Left colon (tissue), 2 donors: ENCODE measurements at regions not wholly inside any gene's neighbourhood (a gene's known extent, or its start where the extent isn't known, plus 50 kb on each side); places are given as distances from the start of the nearest gene placed in this dataset.

ENCODE experiments used
- ATAC-seq: fragments of 200-7000 bp; cut with Tn5 transposase; one replicate; pipeline ENCODE4 v1.9.1; 2020; ENCODE audit warnings: mild to moderate bottlenecking, moderate library complexity
- DNase-seq, 2 donors: peaks; one replicate each; pipeline ENCODE4 v3.0.0-alpha.2; 2020
- intact Hi-C, 2 donors: fragments of 100-400 bp; cut with DNase I in 1 of 2; cut with micrococcal nuclease in 1 of 2; formaldehyde crosslinking; loops; one replicate each; pipeline versions ENCODE4 v1.11.2 to v1.14.0; 2022; cut with DNase I, micrococcal nuclease
- donor health status: DM: no; HTN: no; CAD: no.
- donor health status: DM: yes; HTN: yes; CAD: no.

GRCh38 chr3:5445676-5446201 lies 258.2 kb downstream of the EDEM1 start:
- ATAC-seq: no peak
- intact Hi-C loops: no loop called here

DNA sequence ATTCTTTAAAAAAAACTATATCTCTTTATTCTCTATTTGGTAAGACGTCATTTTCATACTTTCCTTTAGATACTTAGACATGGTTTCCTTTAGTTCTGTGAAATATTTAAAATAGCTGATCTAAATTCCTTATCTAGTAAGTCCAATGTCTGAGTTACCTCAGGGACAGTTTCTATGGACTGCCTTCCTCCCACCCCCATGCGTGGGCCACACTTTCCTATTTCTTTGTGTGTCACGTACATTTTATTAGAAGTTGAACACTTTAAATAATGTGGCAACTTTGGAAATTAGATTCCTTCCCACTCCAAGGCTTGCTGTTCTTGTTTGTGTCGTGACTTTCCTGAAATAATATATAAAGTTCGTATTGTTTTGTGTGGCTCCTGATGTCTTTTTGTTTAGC lies 260.7 kb downstream of the EDEM1 start:
- DNase-seq (no peak), ATAC-seq (no peak)
- intact Hi-C loops: no loop called here

More at GRCh38 chr3:5445676-5446201, 258.2 kb downstream of the EDEM1 start:
- no peak for DNase-seq

DNA sequence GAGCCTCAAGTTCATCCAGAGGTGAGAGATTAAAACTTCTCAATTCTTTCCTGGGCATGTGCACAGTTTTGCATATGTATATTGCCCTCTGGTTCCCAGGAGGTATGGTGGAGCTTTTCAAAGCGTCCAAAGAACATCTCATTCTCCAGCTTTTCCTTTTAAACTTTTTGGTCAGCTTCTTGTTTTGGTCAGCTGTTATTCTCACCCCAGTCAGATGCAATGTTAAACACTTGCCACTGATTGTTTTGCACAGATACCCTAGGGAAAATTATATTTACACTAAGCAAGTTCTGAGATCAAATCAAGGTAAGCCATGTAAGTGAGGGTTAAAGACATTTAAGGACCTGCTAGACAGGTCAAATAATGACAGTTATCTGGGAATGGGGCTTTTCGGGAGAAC lies 261.3 kb downstream of the EDEM1 start:
- ATAC-seq: no peak
- DNase-seq: no peak
- intact Hi-C loops: no loop called here

DNA sequence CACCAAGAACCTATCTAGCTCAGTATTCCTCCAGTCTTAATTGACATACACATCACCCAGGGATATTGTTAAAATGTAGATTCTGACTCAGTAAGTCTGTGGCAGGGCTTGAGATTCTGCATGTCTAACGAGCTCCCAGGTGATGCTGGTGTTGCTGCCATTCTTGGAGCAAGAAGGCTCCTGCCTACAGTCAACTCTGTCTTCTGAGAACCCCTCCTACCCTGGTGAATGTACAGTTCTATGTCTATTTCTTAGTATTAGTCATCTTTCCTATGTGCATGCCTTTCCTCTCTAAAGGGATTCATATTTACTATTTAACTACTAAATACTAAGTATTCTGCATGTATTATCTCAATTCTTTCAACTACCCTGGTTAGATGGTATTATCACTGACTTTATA lies 268.7 kb downstream of the EDEM1 start:
- intact Hi-C loops: no loop called here
- ATAC-seq: no peak
- DNase-seq: no peak

GRCh38 chr3:5458526-5458925 lies 271.0 kb downstream of the EDEM1 start:
- DNase-seq (no peak), ATAC-seq (no peak)
- intact Hi-C loops: no loop called here

DNA sequence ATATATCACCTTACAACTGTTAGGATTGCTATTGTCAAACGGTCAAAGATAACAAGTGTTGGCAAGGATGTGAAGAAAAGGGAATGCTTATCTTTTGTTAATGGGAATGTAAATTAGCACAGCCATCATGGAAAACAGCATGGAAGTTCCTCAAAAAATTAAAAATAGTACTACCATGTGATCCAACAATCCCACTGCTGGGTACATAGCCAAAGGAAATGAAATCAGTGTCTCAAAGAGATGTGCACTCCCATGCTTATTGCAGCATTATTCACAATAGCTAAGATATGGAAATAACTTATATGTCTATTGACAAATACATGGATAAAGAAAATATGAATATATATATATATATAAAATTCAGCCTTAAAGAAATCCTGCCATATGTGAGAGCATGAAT lies 274.6 kb downstream of the EDEM1 start:
- intact Hi-C loops: no loop called here
- DNase-seq: no peak
- ATAC-seq: no peak

DNA sequence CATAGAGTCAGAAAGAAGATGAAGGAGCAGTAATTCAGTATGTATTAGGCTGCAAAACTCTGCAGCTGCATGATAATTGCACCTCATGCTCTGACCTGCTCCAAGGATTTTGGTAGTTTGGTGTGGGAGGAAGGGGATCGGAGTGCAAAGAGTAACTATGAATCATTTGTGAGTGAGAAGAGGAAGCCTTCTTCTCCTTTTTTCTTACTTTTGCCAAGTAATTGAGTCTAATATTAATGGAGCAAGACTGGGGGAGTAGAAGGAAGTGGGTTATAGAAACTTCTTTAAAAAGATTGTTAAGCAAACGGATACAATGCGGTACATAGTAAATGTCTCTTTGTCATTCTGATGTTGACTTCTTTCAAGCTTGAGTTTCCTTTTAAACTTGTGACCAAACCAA lies 276.5 kb downstream of the EDEM1 start:
- DNase-seq: no peak
- intact Hi-C loops: no loop called here
- no peak for ATAC-seq

DNA sequence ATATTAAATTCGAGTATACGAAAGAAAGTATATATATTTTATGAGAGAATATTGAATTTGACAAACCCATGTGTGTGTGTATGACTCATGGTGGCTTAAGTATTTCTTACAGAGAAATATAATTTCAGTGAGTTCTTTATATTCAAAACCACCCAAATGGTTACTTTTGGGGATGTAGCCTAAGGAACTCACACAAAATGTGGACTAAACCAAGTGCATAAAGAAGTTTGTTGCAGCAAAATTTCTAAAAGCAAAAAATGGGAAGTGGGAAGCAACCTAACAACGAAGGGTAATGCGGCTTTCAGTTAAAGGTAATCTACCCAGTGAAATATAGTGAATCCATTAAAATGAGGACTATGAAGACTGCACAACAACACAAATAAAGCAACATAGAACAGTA lies 277.1 kb downstream of the EDEM1 start:
- ATAC-seq (no peak), DNase-seq (no peak)
- intact Hi-C loops: no loop called here

DNA sequence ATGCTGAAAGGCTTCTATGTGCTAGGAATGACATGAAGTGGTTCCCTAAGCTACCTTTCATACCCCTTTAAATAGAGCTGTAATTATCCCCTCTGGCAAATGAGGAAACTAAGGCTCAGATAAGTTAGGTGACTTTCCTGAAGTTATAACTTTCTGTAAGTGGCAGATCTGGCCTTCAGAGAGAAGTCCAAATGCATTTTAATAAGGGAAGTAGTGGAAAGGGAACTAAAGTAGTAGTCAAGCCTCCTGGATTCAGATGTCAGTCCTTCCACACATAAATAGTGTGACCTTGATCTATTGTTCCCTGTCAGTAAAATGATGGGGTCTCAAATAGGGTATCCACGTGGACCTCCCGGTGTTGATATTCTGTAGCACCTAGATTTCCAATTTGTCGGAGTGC lies 277.7 kb downstream of the EDEM1 start:
- no peak for ATAC-seq
- DNase-seq: no peak
- intact Hi-C loops: no loop called here

GRCh38 chr3:5466065-5466464 lies 278.6 kb downstream of the EDEM1 start:
- DNase-seq: no peak
- no peak for ATAC-seq
- intact Hi-C loops: no loop called here

- no peak for DNase-seq
- intact Hi-C loops: no loop called here
- no peak for ATAC-seq
Measured at GRCh38 chr3:5466717-5467116, 279.2 kb downstream of the EDEM1 start.

GRCh38 chr3:5473471-5473870 lies 286.0 kb downstream of the EDEM1 start:
- intact Hi-C loops: no loop called here
- ATAC-seq (no peak), DNase-seq (no peak)

GRCh38 chr3:5476403-5476802 lies 288.9 kb downstream of the EDEM1 start:
- no peak for ATAC-seq
- intact Hi-C loops: no loop called here
- DNase-seq: no peak

DNA sequence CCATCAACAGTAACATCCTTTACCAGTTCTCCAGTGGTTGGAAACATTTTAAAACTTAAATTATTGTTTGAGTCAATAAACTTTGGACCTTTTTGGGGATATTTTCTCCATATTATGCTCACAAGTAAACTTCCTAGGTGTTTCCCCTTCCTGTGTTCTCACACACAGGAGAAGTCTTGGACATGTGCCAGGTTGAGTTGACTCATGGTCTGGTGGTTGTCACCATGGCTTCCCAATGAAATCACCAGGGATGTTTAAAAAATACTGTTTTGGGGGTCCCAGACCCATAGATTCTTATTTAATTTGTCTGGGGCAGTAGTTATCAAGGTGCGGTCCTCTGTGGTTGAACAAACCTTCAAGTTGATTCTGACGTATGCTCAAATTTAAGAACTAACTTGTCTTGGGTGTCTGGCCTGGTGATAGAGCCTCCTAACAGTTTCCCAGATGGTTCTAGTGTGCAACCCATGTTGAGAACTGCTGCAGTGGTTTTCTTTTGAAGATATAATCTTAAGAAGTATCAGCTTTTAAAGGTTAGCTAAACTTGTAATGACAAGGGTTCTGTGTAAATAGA lies 291.8 kb downstream of the EDEM1 start:
- intact Hi-C loops: no loop called here
- ATAC-seq: peak; percentile 70
- DNase-seq: peak; percentile 30 to 50

DNA sequence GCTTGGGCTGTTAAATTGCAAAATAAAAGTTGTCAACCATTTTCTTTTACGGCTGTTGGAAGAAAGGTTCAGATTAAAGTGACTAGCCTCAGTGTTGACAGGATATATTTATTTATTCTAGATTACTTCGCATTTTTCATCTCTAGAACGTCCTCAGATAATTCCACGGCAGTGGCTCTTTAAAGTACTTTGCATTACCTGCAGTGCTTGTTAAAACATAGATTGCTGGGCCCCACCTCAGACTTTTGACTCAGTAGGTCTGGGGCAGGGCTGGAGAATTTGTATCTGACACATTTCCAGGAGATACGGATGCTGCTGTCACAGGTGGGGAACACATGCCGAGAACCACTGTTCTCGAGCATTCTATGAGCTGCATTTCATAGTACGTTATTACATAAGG lies 292.7 kb downstream of the EDEM1 start:
- intact Hi-C loops: no loop called here
- DNase-seq (peak; percentile 20 to 30), ATAC-seq (peak; percentile 84)

DNA sequence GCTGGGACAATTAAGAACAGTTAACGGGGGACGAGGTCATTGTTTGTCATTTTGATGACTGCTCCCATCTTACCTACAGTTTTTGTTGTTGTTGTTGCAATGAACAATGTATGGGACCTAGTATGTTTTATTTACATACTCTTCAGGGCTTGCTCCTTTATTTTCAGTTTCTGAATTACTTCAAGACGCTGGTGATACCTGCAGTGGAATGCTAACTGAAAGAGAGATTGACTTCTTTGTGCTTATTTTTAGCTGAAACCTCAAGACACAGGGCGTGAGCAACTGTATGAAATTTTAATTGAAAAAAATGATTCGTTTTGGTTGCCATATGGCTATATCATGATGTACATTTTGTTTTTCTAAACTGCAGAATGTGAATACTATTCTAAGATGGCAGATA lies 297.9 kb downstream of the EDEM1 start:
- no peak for ATAC-seq
- intact Hi-C loops: no loop called here
- no peak for DNase-seq

DNA sequence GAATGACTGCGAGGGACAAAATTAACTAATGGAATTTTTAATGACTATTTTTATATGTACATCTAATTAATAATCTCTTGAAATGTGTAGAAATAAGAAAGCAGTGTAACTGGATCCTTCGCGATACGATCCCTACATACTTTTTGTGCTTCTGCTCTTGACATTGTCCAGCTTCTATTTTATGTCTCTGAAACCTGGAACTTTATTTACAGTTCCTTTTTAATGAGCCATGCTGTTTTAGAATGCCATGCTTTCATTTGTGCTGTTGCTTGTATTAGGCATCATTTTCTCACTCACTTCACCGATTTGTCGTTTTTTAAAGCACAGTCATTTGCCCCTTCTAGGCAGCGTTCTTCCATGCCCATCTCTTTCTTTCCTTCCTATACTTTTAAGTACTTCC lies 301.3 kb downstream of the EDEM1 start:
- intact Hi-C loops: no loop called here
- peak; percentile 4 for ATAC-seq
- DNase-seq: no peak

DNA sequence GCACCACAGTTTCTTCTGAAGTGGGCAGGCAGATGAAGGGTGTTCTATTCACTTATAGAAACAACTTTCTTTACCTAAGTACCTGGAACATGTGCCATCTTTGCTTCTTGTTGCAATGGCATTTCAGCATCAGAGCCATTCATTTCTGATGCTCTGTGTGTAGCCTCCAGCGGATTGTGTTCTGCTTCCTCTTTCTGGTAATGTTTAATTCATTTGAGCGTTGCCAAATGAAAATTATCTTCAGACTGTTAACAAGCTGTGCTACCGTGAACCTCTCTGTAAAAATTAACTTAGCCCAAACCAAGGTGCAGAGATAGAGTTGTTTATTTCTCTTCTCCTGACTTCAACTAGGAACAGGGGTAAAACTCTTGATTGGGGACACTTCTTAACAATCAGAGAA lies 302.0 kb downstream of the EDEM1 start:
- DNase-seq (no peak), ATAC-seq (peak; percentile 98)
- intact Hi-C loops: no loop called here

DNA sequence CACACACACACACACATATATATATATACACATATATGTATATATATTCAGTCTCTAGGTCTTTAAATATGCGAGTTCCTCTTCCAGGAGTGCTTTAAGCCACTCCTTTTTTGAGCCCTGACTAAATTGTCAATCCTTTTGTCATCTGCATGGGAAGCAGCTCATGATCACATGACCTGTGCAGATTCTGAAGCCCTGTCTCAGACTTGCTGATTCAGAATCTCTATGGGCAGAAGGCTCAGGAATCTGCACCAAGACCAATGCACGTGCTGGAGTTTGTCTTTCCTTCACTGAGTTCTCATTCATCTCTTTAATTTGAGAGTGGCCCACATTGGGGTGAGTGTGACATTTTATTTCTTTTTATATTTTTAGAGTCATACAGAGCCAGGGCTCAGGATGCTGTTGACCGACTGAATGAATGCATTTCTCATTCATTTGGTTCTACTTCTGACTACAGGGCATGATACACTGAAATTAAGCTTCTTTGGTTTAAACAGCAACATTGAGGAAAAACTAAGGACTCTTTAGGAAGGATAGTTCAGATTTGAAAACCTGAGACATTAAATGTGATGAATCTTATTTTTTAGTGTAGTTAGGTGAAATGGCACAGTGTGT lies 307.5 kb downstream of the EDEM1 start:
- ATAC-seq: no peak
- intact Hi-C loops: no loop called here
- no peak for DNase-seq

GRCh38 chr3:5497497-5497896 lies 310.0 kb downstream of the EDEM1 start:
- no peak for ATAC-seq
- intact Hi-C loops: no loop called here
- no peak for DNase-seq

DNA sequence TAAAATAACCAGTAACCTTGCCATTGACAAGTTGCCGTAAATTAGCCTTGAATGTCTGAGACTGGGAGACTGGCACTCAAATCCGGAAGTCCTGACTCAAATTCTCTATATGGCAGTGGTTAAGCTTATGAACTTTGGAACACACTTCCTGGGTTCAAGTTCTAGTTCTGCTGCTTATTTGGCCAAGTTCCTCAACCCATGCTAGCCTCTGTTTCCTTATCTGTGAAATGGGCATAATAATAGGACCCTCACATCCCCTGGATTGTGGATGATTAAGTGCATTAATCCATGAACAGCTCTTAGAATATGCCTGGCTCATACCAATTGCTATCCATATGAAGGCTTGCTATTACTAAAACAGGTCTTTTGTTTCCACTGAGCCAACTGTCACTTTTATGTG lies 311.5 kb downstream of the EDEM1 start:
- DNase-seq: no peak
- peak; percentile 27 for ATAC-seq
- intact Hi-C loops: no loop called here
